IMR-90 (cell line): ENCODE measurements at regions not wholly inside any gene's neighbourhood (a gene's known extent, or its start where the extent isn't known, plus 50 kb on each side); places are given as distances from the start of the nearest gene placed in this dataset.

Experiments
- ATAC-seq: fragments of 200-7000 bp; cut with Tn5 transposase; 2 replicates; pipeline ENCODE4 v1.9.1; 2020; ENCODE audit warnings: low read depth, mild to moderate bottlenecking, moderate library complexity
- BruUV-seq: library from RNA; stranded (reverse); fragments of 400-500 nt; replicated peaks from 2 replicates; lab custom pipeline; 2021; lab: Mats Ljungman, UMichigan
- CTCF ChIA-PET: fragments of 300-600 bp; formaldehyde crosslinking; extraction: SDS; loops from one replicate; lab custom pipeline; 2021; ENCODE audit warnings: antibody characterized with exemption; lab: Yijun Ruan, JAX
- POLR2A ChIA-PET: fragments of 300-600 bp; sonication (Branson Sonifier 250); formaldehyde crosslinking; loops from one replicate; lab custom pipeline; 2022; ENCODE audit warnings: antibody characterized with exemption; ENCODE audit not compliant: unreplicated experiment; lab: Charles Lee
- DNase-seq: peaks from one replicate; pipeline ENCODE4 v3.0.0; 2013
- H2AFZ ChIP-seq: replicated peaks from 2 replicates; pipeline ENCODE3; 2013; ENCODE audit warnings: low read length, mild to moderate bottlenecking; ENCODE audit not compliant: poor library complexity
- H2AK5ac ChIP-seq: 2 replicates; pipeline ENCODE4 v1.6.1; 2013; ENCODE audit warnings: low read depth, low read length, inconsistent platforms
- H2AK9ac ChIP-seq: replicated peaks from 2 replicates; pipeline ENCODE3; 2013; ENCODE audit warnings: mild to moderate bottlenecking, low read depth, low read length, moderate library complexity; ENCODE audit not compliant: poor library complexity
- H2BK120ac ChIP-seq: 2 replicates; pipeline ENCODE4 v1.6.1; 2013; ENCODE audit warnings: low read depth, low read length, inconsistent platforms
- H2BK15ac ChIP-seq: 3 replicates; pipeline ENCODE4 v1.6.1; 2013; ENCODE audit warnings: low read depth, low read length, inconsistent platforms
- H2BK20ac ChIP-seq: 2 replicates; pipeline ENCODE4 v1.6.1; 2013; ENCODE audit warnings: low read depth, mild to moderate bottlenecking, inconsistent platforms, low read length, moderate library complexity
- H2BK5ac ChIP-seq: 2 replicates; pipeline ENCODE4 v1.6.1; 2013; ENCODE audit warnings: mild to moderate bottlenecking, low read depth, low read length, inconsistent platforms; ENCODE audit not compliant: poor library complexity, severe bottlenecking
- H3K14ac ChIP-seq: replicated peaks from 2 replicates; pipeline ENCODE4 v1.6.1; 2013; ENCODE audit warnings: low read depth, low read length, inconsistent platforms
- H3K18ac ChIP-seq: 2 replicates; pipeline ENCODE4 v1.6.1; 2013; ENCODE audit warnings: low read depth, low read length, control low read depth
- H3K23ac ChIP-seq: 2 replicates; pipeline ENCODE4 v1.6.1; 2013; ENCODE audit warnings: low read depth, low read length, inconsistent platforms
- H3K27ac ChIP-seq: 2 replicates; pipeline ENCODE4 v1.5.1; 2013; ENCODE audit warnings: mild to moderate bottlenecking, control low read depth, low read length; ENCODE audit not compliant: insufficient read depth
- H3K27me3 ChIP-seq: 2 replicates; pipeline ENCODE4 v1.6.1; 2013; ENCODE audit warnings: low read length; ENCODE audit not compliant: control insufficient read depth, insufficient read depth
- H3K36me3 ChIP-seq: 2 replicates; pipeline ENCODE4 v1.6.1; 2013; ENCODE audit warnings: low read length, mixed read lengths; ENCODE audit not compliant: control insufficient read depth, insufficient read depth
- H3K4ac ChIP-seq: 2 replicates; pipeline ENCODE4 v1.6.1; 2013; ENCODE audit warnings: low read depth, low read length, inconsistent platforms
- H3K4me1 ChIP-seq: 2 replicates; pipeline ENCODE4 v1.6.1; 2013; ENCODE audit warnings: low read length, mixed read lengths; ENCODE audit not compliant: control insufficient read depth, insufficient read depth
- H3K4me2 ChIP-seq: 2 replicates; pipeline ENCODE4 v1.6.1; 2013; ENCODE audit warnings: low read depth, mild to moderate bottlenecking, control low read depth, low read length, moderate library complexity
- H3K4me3 ChIP-seq: 2 replicates; pipeline ENCODE4 v1.5.1; 2013; ENCODE audit warnings: low read depth, mild to moderate bottlenecking, control low read depth, low read length, moderate library complexity; ENCODE audit not compliant: insufficient read depth
- H3K56ac ChIP-seq: 2 replicates; pipeline ENCODE4 v1.6.1; 2013; ENCODE audit warnings: low read length, inconsistent platforms; ENCODE audit not compliant: insufficient read depth; ENCODE audit errors: extremely low read depth
- H3K79me1 ChIP-seq, 2 experiments: 2 replicates each; pipeline ENCODE4 v1.6.1; 2013; ENCODE audit warnings: low read length in 2 of 2, inconsistent platforms in 1 of 2, low read depth in 1 of 2
- H3K9ac ChIP-seq: 2 replicates; pipeline ENCODE4 v1.6.1; 2013; ENCODE audit warnings: low read depth, low read length, control low read depth
- H3K9me1 ChIP-seq: 2 replicates; pipeline ENCODE4 v1.6.1; 2013; ENCODE audit warnings: low read length, inconsistent platforms; ENCODE audit not compliant: insufficient read depth
- H3K9me3 ChIP-seq: 2 replicates; pipeline ENCODE4 v1.6.1; 2013; ENCODE audit warnings: low read length; ENCODE audit not compliant: control insufficient read depth, insufficient read depth
- H4K20me1 ChIP-seq: 2 replicates; pipeline ENCODE4 v1.6.1; 2013; ENCODE audit warnings: low read length, inconsistent platforms; ENCODE audit not compliant: insufficient read depth
- H4K5ac ChIP-seq: 2 replicates; pipeline ENCODE4 v1.6.1; 2013; ENCODE audit warnings: mild to moderate bottlenecking, low read depth, low read length, control low read depth
- H4K8ac ChIP-seq, 2 experiments: 2 replicates each; pipeline ENCODE4 v1.6.1; 2013; ENCODE audit warnings: low read depth in 2 of 2, low read length in 2 of 2, control low read depth in 1 of 2, inconsistent platforms in 1 of 2
- H4K91ac ChIP-seq: 2 replicates; pipeline ENCODE4 v1.6.1; 2013; ENCODE audit warnings: low read depth, low read length, inconsistent platforms; ENCODE audit not compliant: insufficient read depth
- BHLHE40 ChIP-seq: fragments of 150-350 bp; IDR thresholded peaks from 2 replicates; pipeline ENCODE4 v1.6.1; 2016; ENCODE audit warnings: mild to moderate bottlenecking, low read depth, low read length
- CEBPB ChIP-seq: IDR thresholded peaks from 2 replicates; pipeline ENCODE4 v1.6.1; 2012; ENCODE audit warnings: low read depth, low read length, improper control_type of control experiment
- CHD1 ChIP-seq: IDR thresholded peaks from 2 replicates; pipeline ENCODE4 v1.6.1; 2012; ENCODE audit warnings: low read depth, low read length, improper control_type of control experiment
- FOS ChIP-seq: fragments of 150-350 bp; IDR thresholded peaks from 2 replicates; pipeline ENCODE4 v1.6.1; 2016; ENCODE audit warnings: low read depth, low read length
- MAFK ChIP-seq: IDR thresholded peaks from 2 replicates; pipeline ENCODE4 v1.6.1; 2012; ENCODE audit warnings: low read depth, low read length, improper control_type of control experiment
- MAZ ChIP-seq: IDR thresholded peaks from 2 replicates; pipeline ENCODE4 v1.6.1; 2012; ENCODE audit warnings: low read depth, mild to moderate bottlenecking, low read length, improper control_type of control experiment, moderate library complexity, borderline replicate concordance
- MXI1 ChIP-seq: IDR thresholded peaks from 2 replicates; pipeline ENCODE4 v1.6.1; 2012; ENCODE audit warnings: low read depth, mild to moderate bottlenecking, low read length, moderate library complexity, borderline replicate concordance
- NFE2L2 ChIP-seq: fragments of 150-350 bp; IDR thresholded peaks from 2 replicates; pipeline ENCODE4 v1.6.1; 2016; ENCODE audit warnings: low read depth, mild to moderate bottlenecking, low read length
- POLR2A ChIP-seq: IDR thresholded peaks from 2 replicates; pipeline ENCODE4 v1.6.1; 2012; ENCODE audit warnings: mild to moderate bottlenecking, low read depth, low read length
- RAD21 ChIP-seq: IDR thresholded peaks from 2 replicates; pipeline ENCODE4 v1.6.1; 2012; ENCODE audit warnings: low read length, improper control_type of control experiment
- RCOR1 ChIP-seq: IDR thresholded peaks from 2 replicates; pipeline ENCODE4 v1.6.1; 2012; ENCODE audit warnings: mild to moderate bottlenecking, low read length, improper control_type of control experiment; ENCODE audit not compliant: insufficient replicate concordance
- RFX5 ChIP-seq: IDR thresholded peaks from 2 replicates; pipeline ENCODE4 v1.8.0; 2012; ENCODE audit warnings: low read depth, mild to moderate bottlenecking, low read length, moderate library complexity
- SMC3 ChIP-seq: fragments of 150-350 bp; IDR thresholded peaks from 2 replicates; pipeline ENCODE4 v1.6.1; 2016; ENCODE audit warnings: low read depth, mild to moderate bottlenecking, antibody characterized with exemption, low read length, moderate library complexity
- WGBS, 2 experiments: methylation state at CpG; one replicate each; pipeline versions ENCODE4 v1.1.5 to v1.1.7; 2013; ENCODE audit warnings: missing lambda C conversion rate in 2 of 2; ENCODE audit not compliant: insufficient read length in 1 of 2; ENCODE audit errors: extremely low coverage in 2 of 2; 5-methylcytosine and 5-hydroxymethylcytosine counted together
- dilution Hi-C: fragments of 300-500 bp; cut with HindIII; formaldehyde crosslinking; loops from one replicate; pipeline ENCODE4 v1.14.3; 2018; ENCODE audit warnings: low sequenced_read_pairs; ENCODE audit not compliant: unreplicated experiment
- in situ Hi-C: fragments of 300-500 bp; cut with MboI; formaldehyde crosslinking; loops from 3 replicates; pipeline ENCODE4 v1.14.3; 2019; ENCODE audit warnings: low sequenced_read_pairs, inconsistent platforms, mixed read lengths
- intact Hi-C: fragments of 100-400 bp; cut with micrococcal nuclease; formaldehyde crosslinking; loops from 2 replicates; pipeline ENCODE4 v1.10.0; 2022
- TF ChIP-seq, protein P1 (sequence below): fragments of 150-350 bp; IDR thresholded peaks from 2 replicates; pipeline ENCODE4 v1.6.1; 2017; ENCODE audit warnings: mild to moderate bottlenecking, antibody characterized with exemption, low read length, low read depth
- TF ChIP-seq, protein P2 (sequence below): fragments of 150-350 bp; IDR thresholded peaks from 2 replicates; pipeline ENCODE4 v1.6.1; 2016; ENCODE audit warnings: low read depth, mild to moderate bottlenecking, low read length, moderate library complexity, borderline replicate concordance
- TF ChIP-seq, protein P3 (sequence below): conservative IDR thresholded peaks from 2 replicates; pipeline ENCODE4 v1.5.1; 2012; ENCODE audit warnings: mild to moderate bottlenecking, low read depth, low read length, improper control_type of control experiment

DNA sequence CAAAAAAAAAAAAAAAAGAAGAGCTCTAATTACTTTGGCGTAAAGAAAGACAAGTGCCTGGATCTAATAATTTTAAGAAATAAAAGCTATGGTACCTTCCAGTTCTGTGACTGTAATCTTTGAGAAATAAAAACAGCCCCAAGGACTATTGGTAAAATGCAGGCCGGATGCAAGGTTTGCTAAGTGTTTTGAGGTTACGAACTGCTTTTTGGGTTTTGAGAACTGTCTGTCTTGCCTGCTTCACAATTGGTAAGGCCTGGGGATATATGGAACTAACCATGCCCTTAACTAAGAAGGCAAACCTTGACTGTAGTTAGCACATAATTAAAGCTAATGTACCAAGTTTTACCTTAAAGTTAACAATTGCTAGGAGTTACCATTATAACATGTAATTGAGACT lies 388.4 kb upstream of the CBLB start:
- Histone ChIP-seq H3K56ac (no peak overlapping the region), H3K79me1 (no peaks in the 10 kb centered on the region), H3K4ac (no peak overlapping the region), H3K4me2 (no peak overlapping the region), H3K18ac (no peak overlapping the region), H4K91ac (no peak overlapping the region), H3K4me1 (no peaks in the 10 kb centered on the region), H3K27ac (no peak overlapping the region), H3K9me3 (peaks cover 2% of the 10 kb centered on the region; the same call in 1 of the 2 replicates), H3K14ac (no peak overlapping the region; the same call in 1 of the 2 replicates), H3K9me1 (no peaks in the 10 kb centered on the region), H2AK5ac (no peak overlapping the region), H2AK9ac (no peak overlapping the region), H2BK120ac (no peak overlapping the region), H3K9ac (no peak overlapping the region), H4K20me1 (no peaks in the 10 kb centered on the region), H3K27me3 (no peaks in the 10 kb centered on the region), H4K5ac (no peak overlapping the region), H3K4me3 (no peak overlapping the region), H3K23ac (no peak overlapping the region), H2BK15ac (no peak overlapping the region), H3K36me3 (no peaks in the 10 kb centered on the region), H2BK5ac (no peak overlapping the region), H2BK20ac (no peak overlapping the region), H2AFZ (no peak overlapping the region), H4K8ac (no peak overlapping the region)
- ATAC-seq (no peak), DNase-seq (no peak)
- no CpG with 5 or more reads among the region's 3 CpGs for WGBS, 2 experiments
- TF ChIP-seq, protein P1, sequence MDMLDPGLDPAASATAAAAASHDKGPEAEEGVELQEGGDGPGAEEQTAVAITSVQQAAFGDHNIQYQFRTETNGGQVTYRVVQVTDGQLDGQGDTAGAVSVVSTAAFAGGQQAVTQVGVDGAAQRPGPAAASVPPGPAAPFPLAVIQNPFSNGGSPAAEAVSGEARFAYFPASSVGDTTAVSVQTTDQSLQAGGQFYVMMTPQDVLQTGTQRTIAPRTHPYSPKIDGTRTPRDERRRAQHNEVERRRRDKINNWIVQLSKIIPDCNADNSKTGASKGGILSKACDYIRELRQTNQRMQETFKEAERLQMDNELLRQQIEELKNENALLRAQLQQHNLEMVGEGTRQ = no peak
- no peak for TF ChIP-seq CEBPB
- TF ChIP-seq POLR2A = no peak
- no peak for TF ChIP-seq SMC3
- TF ChIP-seq RCOR1 = no peak
- no peak for TF ChIP-seq RFX5
- TF ChIP-seq RAD21 = no peak
- TF ChIP-seq CHD1 = no peak
- no peak for TF ChIP-seq MAZ
- TF ChIP-seq MXI1 = no peak
- TF ChIP-seq NFE2L2 = no peak
- no peak for TF ChIP-seq MAFK
- no peak for TF ChIP-seq FOS
- TF ChIP-seq, protein P2, sequence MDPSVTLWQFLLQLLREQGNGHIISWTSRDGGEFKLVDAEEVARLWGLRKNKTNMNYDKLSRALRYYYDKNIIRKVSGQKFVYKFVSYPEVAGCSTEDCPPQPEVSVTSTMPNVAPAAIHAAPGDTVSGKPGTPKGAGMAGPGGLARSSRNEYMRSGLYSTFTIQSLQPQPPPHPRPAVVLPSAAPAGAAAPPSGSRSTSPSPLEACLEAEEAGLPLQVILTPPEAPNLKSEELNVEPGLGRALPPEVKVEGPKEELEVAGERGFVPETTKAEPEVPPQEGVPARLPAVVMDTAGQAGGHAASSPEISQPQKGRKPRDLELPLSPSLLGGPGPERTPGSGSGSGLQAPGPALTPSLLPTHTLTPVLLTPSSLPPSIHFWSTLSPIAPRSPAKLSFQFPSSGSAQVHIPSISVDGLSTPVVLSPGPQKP = no peak
- no peak for TF ChIP-seq BHLHE40
- TF ChIP-seq, protein P3, sequence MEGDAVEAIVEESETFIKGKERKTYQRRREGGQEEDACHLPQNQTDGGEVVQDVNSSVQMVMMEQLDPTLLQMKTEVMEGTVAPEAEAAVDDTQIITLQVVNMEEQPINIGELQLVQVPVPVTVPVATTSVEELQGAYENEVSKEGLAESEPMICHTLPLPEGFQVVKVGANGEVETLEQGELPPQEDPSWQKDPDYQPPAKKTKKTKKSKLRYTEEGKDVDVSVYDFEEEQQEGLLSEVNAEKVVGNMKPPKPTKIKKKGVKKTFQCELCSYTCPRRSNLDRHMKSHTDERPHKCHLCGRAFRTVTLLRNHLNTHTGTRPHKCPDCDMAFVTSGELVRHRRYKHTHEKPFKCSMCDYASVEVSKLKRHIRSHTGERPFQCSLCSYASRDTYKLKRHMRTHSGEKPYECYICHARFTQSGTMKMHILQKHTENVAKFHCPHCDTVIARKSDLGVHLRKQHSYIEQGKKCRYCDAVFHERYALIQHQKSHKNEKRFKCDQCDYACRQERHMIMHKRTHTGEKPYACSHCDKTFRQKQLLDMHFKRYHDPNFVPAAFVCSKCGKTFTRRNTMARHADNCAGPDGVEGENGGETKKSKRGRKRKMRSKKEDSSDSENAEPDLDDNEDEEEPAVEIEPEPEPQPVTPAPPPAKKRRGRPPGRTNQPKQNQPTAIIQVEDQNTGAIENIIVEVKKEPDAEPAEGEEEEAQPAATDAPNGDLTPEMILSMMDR = no peak
- BruUV-seq = no TSS peak
- dilution Hi-C loops (no loop called here), in situ Hi-C loops (no loop called here), intact Hi-C loops (no loop called here)
- POLR2A ChIA-PET = interaction anchor here (0.6 kb wide), 1 partner anchor 169 kb away, joined by 3 read pairs; no protein-coding TSS in a partner anchor
- CTCF ChIA-PET = no interaction called here
